Lower lobe of right lung (tissue), 2 donors: ENCODE measurements at regions not wholly inside any gene's neighbourhood (a gene's known extent, or its start where the extent isn't known, plus 50 kb on each side); places are given as distances from the start of the nearest gene placed in this dataset.

ENCODE experiments used
- ATAC-seq, 2 donors: fragments of 200-7000 bp; cut with Tn5 transposase; one replicate each; pipeline ENCODE4 v1.9.1; 2020 to 2022; ENCODE audit warnings: mild to moderate bottlenecking in 2 of 2, moderate library complexity in 2 of 2
- DNase-seq: peaks from one replicate; pipeline ENCODE4 v3.0.0-alpha.2; 2020
- H3K27ac ChIP-seq: fragments of 200-600 bp; one replicate; pipeline ENCODE4 v1.8.0; 2022
- H3K27me3 ChIP-seq: fragments of 200-600 bp; one replicate; pipeline ENCODE4 v1.8.0; 2022; ENCODE audit warnings: low read depth
- H3K36me3 ChIP-seq: fragments of 200-600 bp; one replicate; pipeline ENCODE4 v1.8.0; 2022; ENCODE audit warnings: mild to moderate bottlenecking
- H3K4me1 ChIP-seq: fragments of 200-600 bp; one replicate; pipeline ENCODE4 v1.8.0; 2022
- H3K4me3 ChIP-seq: fragments of 200-600 bp; one replicate; pipeline ENCODE4 v1.8.0; 2022; ENCODE audit warnings: mild to moderate bottlenecking
- H3K9me3 ChIP-seq: fragments of 200-600 bp; one replicate; pipeline ENCODE4 v1.8.0; 2022
- intact Hi-C: fragments of 100-400 bp; cut with DNase I; formaldehyde crosslinking; loops from one replicate; pipeline ENCODE4 v1.11.0; 2022
- TF ChIP-seq, protein P1 (sequence below): fragments of 200-600 bp; IDR thresholded peaks from one replicate; pipeline ENCODE4 v1.8.0; 2022; ENCODE audit warnings: antibody characterized with exemption, mild to moderate bottlenecking
- donor health status: DM: no; HTN: yes; CAD: no; lungs with severe emphysema.

GRCh38 chr7:53500076-53500475 is 464.6 kb downstream of the POM121L12 start:
- H3K27me3 ChIP-seq: no peaks in the 10 kb centered on the region
- H3K27ac ChIP-seq: no peak overlapping the region
- TF ChIP-seq, protein P1, sequence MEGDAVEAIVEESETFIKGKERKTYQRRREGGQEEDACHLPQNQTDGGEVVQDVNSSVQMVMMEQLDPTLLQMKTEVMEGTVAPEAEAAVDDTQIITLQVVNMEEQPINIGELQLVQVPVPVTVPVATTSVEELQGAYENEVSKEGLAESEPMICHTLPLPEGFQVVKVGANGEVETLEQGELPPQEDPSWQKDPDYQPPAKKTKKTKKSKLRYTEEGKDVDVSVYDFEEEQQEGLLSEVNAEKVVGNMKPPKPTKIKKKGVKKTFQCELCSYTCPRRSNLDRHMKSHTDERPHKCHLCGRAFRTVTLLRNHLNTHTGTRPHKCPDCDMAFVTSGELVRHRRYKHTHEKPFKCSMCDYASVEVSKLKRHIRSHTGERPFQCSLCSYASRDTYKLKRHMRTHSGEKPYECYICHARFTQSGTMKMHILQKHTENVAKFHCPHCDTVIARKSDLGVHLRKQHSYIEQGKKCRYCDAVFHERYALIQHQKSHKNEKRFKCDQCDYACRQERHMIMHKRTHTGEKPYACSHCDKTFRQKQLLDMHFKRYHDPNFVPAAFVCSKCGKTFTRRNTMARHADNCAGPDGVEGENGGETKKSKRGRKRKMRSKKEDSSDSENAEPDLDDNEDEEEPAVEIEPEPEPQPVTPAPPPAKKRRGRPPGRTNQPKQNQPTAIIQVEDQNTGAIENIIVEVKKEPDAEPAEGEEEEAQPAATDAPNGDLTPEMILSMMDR: no peak
- no peaks in the 10 kb centered on the region for H3K9me3 ChIP-seq
- DNase-seq (no peak), ATAC-seq (no peak)
- intact Hi-C loops: no loop called here
- H3K4me3 ChIP-seq: no peak overlapping the region
- no peaks in the 10 kb centered on the region for H3K36me3 ChIP-seq
- no peaks in the 10 kb centered on the region for H3K4me1 ChIP-seq

DNA sequence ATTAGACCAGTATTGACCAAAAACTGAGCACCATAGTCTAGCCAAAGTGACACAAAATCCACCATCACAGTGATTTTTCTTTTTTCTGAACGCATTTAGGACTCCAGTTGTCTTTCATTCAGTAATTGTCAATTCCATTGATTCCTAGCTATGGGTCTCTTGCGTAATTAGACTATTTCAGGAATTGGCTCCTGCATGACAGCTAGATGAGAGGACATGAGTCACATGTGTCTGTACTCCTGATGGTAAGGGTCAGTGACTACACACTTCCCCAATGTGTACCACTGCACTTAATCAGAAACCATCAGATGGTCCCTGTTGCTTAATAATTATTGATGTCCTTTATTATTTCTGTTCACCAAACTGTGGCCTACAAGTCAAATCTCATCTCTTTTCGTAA is 469.5 kb downstream of the POM121L12 start:
- Histone ChIP-seq H3K27ac (no peak overlapping the region), H3K4me3 (no peak overlapping the region), H3K4me1 (no peaks in the 10 kb centered on the region), H3K36me3 (no peaks in the 10 kb centered on the region), H3K9me3 (no peaks in the 10 kb centered on the region), H3K27me3 (no peaks in the 10 kb centered on the region)
- TF ChIP-seq, protein P1: no peak
- ATAC-seq (no peak), DNase-seq (no peak)
- intact Hi-C loops: no loop called here

- Histone ChIP-seq H3K27me3 (no peaks in the 10 kb centered on the region), H3K4me1 (no peaks in the 10 kb centered on the region), H3K4me3 (no peak overlapping the region), H3K9me3 (no peaks in the 10 kb centered on the region), H3K27ac (no peak overlapping the region), H3K36me3 (no peaks in the 10 kb centered on the region)
- intact Hi-C loops: no loop called here
- TF ChIP-seq, protein P1: no peak
- ATAC-seq (no peak), DNase-seq (no peak)
Measured at GRCh38 chr7:53518319-53518718, 482.9 kb downstream of the POM121L12 start.

DNA sequence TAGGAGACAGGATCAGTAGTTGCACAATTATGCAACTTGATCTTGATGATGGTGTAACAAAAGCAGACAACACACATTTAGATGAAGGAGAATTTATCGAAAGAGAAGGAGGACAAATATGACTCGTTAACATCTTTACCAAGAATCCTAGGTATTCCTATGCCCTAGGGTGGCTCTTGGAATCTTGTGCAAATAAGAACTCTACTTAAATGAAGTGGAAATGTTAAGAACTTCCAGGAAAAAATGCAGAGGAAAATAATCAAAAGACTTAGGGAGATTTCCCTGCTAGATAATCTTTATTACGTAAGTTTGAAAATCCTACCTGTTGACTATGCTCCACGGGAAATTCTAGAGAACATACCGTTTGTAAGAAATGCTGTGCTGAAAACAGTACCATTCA is 485.4 kb downstream of the POM121L12 start:
- Histone ChIP-seq H3K27me3 (no peaks in the 10 kb centered on the region), H3K4me1 (no peaks in the 10 kb centered on the region), H3K4me3 (no peak overlapping the region), H3K9me3 (no peaks in the 10 kb centered on the region), H3K36me3 (no peaks in the 10 kb centered on the region), H3K27ac (no peak overlapping the region)
- intact Hi-C loops: no loop called here
- TF ChIP-seq, protein P1: no peak
- no peak for ATAC-seq
- DNase-seq: no peak

DNA sequence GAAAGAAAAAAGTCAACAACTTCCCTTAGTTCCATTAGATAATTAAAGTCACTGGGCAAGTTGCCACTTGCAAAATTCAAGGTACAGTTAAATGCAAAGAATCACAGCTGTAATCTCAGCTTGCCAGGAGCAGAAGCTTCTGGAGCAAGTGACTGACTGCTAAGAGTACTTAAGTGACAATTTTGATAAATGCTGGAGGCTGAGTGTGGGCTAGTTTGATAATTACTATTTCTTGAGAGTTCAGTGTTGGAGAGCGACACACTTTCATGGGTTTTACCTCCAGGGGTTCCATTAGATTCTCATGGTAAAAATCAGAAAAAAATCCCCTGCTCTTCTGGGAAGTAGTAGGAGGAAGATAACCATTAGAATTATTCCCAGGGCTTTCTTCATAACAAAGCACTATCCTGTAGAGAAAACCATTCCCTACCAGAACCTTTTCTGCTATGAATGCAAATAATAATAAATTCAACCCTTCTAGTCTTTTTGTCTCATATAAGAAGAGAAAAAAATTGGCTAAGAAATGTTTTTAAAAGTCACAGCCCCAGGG is 486.3 kb downstream of the POM121L12 start:
- H3K36me3 ChIP-seq: no peaks in the 10 kb centered on the region
- DNase-seq: no peak
- H3K27me3 ChIP-seq: no peaks in the 10 kb centered on the region
- H3K27ac ChIP-seq: no peak overlapping the region
- intact Hi-C loops: no loop called here
- TF ChIP-seq, protein P1: no peak
- no peaks in the 10 kb centered on the region for H3K9me3 ChIP-seq
- no peak overlapping the region for H3K4me3 ChIP-seq
- H3K4me1 ChIP-seq: no peaks in the 10 kb centered on the region
- no peak for ATAC-seq

GRCh38 chr7:53539558-53539957 is 504.1 kb downstream of the POM121L12 start:
- Histone ChIP-seq H3K36me3 (no peaks in the 10 kb centered on the region), H3K27ac (no peak overlapping the region), H3K27me3 (no peaks in the 10 kb centered on the region), H3K4me1 (no peaks in the 10 kb centered on the region), H3K9me3 (no peaks in the 10 kb centered on the region), H3K4me3 (no peak overlapping the region)
- DNase-seq (no peak), ATAC-seq (no peak)
- intact Hi-C loops: no loop called here
- TF ChIP-seq, protein P1: no peak
